SH-SY5Y (cell line): ENCODE measurements at regions not wholly inside any gene's neighbourhood (a gene's known extent, or its start where the extent isn't known, plus 50 kb on each side); places are given as distances from the start of the nearest gene placed in this dataset.

Experiments used
- GATA2 ChIP-seq: IDR thresholded peaks from 2 replicates; pipeline ENCODE4 v1.6.1; 2011; ENCODE audit warnings: mild to moderate bottlenecking, low read depth, low read length
- GATA3 ChIP-seq: IDR thresholded peaks from 2 replicates; pipeline ENCODE4 v1.6.1; 2011; ENCODE audit warnings: low read depth, mild to moderate bottlenecking, low read length, moderate library complexity

DNA sequence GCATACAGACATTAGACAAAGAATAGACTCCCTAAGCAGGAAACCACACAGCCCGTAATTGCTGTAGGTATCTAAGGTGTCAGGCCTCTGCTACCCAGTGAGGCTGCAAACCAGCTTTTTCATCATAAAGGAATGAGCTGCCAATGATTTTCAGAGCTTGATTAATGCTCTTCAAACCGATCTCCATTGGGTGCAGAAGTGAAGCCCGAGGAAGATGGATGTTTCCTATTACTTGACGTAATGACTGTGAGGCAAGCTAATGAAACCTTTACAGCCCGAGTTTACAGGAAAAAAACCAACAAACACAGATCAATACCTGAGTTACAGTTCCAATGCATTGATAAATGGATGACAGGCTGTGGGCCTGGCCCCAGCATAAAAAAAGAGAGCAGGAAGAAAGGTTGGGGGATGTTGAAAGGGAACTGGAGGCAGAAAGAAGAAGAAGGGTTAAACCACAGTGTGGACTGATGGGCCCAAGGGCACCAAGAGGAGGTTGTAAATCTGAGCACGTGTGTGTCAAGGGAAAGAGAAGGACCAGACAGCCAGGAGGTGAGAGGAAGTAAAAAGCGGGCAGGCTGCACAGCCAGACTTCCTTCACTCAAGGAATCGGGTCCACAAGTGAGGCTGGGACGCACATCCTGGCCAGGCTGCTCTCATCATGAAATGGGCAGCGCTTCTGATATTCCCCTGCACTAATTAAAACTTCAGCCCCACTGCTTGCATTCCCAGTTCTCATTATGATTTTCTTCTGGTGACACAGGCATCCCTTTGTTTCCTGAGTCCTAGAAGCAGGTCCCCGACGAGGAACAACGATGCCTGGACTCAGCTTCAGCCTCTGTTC lies 70.6 kb upstream of the NTM start:
- TF ChIP-seq GATA3 (no peak), GATA2 (no peak)
